ENCODE measurements at regions not wholly inside any gene's neighbourhood (a gene's known extent, or its start where the extent isn't known, plus 50 kb on each side); places are given as distances from the start of the nearest gene placed in this dataset.

DNA sequence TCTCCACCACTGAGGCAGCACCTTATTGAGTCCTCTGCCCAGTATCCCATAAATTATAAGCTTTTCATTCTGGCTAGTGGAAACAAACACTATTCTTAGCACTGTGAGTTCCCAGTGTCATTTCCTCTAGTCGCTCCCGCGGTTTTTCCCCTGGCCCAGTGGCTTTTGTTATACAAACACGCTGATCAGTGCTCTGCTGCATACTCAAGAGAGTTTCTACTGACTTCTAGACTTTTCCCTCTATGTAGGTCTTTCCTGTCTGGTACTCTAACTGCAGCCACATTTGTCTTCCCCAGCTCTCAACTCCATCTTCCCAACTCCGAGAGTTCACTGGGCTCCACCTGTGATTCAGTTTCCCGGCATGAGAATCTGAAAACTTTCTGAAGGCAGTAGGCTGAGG is 556.6 kb upstream of the SALL1 start:
- TF ChIP-seq CTCF (IDR thresholded peaks at IDR 0.05) (no peak), POLR2AphosphoS5 (IDR thresholded peaks at IDR 0.05) (no peak), POLR2A (IDR thresholded peaks at IDR 0.05) (no peak)

Measured in breast epithelium (tissue), 3 donors.